Transverse colon (tissue), 3 donors: ENCODE measurements at regions not wholly inside any gene's neighbourhood (a gene's known extent, or its start where the extent isn't known, plus 50 kb on each side); places are given as distances from the start of the nearest gene placed in this dataset.

ENCODE experiments used
- POLR2A ChIP-seq: fragments of 450-650 bp; IDR thresholded peaks from one replicate; pipeline ENCODE4 v1.6.1; 2016; ENCODE audit warnings: antibody characterized with exemption, mild to moderate bottlenecking, moderate library complexity
- TF ChIP-seq, protein P1 (sequence below), 5 experiments: fragments of 200-600 bp in 3 of 5; fragments of 450-650 bp in 2 of 5; sonication (generic) in 3 of 5; IDR thresholded peaks; 1 replicate in 2 of 5; 2 replicates in 3 of 5; pipeline ENCODE4 v1.5.1; 2016 to 2017; ENCODE audit warnings: antibody characterized with exemption in 5 of 5, inconsistent platforms in 3 of 5, mild to moderate bottlenecking in 2 of 5, moderate library complexity in 1 of 5

DNA sequence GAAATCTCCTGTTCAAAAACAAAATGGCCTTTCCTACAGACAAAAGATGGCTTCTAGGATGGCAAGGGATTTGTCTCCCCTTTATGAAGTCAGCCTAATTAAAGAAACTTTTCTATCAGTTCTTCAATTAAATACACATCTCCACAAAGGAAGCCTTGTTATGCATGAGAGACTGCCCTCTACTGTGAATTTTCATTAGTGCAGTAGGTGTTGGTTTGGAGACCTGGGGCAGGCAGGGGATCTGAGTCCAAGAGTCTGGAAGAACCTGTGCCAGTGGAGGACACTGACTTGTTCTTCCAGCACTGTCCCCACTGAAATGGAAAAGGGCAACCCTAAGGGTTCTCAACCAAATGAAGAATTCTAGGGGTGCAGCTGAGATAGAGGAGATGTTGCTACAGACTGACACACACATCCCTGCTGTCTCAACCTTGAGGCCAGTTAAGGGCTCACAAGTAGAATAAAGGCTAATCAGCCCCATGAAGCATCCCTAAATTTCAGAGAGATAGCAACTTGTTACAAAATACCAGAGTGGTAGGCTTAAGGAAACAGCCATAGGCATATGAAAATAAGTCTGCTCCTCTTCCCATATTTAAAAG lies 174.0 kb upstream of the PRICKLE2 start:
- TF ChIP-seq, protein P1, sequence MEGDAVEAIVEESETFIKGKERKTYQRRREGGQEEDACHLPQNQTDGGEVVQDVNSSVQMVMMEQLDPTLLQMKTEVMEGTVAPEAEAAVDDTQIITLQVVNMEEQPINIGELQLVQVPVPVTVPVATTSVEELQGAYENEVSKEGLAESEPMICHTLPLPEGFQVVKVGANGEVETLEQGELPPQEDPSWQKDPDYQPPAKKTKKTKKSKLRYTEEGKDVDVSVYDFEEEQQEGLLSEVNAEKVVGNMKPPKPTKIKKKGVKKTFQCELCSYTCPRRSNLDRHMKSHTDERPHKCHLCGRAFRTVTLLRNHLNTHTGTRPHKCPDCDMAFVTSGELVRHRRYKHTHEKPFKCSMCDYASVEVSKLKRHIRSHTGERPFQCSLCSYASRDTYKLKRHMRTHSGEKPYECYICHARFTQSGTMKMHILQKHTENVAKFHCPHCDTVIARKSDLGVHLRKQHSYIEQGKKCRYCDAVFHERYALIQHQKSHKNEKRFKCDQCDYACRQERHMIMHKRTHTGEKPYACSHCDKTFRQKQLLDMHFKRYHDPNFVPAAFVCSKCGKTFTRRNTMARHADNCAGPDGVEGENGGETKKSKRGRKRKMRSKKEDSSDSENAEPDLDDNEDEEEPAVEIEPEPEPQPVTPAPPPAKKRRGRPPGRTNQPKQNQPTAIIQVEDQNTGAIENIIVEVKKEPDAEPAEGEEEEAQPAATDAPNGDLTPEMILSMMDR (IDR thresholded peaks at IDR 0.05): peak; percentile 69 to 74 (median 70)
- no peak for TF ChIP-seq POLR2A
